GM21717 (cell line): ENCODE measurements at regions not wholly inside any gene's neighbourhood (a gene's known extent, or its start where the extent isn't known, plus 50 kb on each side); places are given as distances from the start of the nearest gene placed in this dataset.

Experiments
- ATAC-seq: cut with Tn5 transposase; IDR thresholded peaks from one replicate; pipeline ENCODE4 v1.9.1; 2021; ENCODE audit warnings: mild to moderate bottlenecking, moderate library complexity; ENCODE audit not compliant: unreplicated experiment

- ATAC-seq: no peak
These were observed 64.5 kb upstream of the STX18 start for GRCh38 chr4:4606321-4606720.

- ATAC-seq: no peak
These were observed 64.0 kb upstream of the STX18 start for GRCh38 chr4:4605849-4606248.

GRCh38 chr4:4603592-4603991 is 61.7 kb upstream of the STX18 start:
- no peak for ATAC-seq

GRCh38 chr4:4603067-4603466 is 61.2 kb upstream of the STX18 start:
- ATAC-seq: no peak

- ATAC-seq: no peak
These were observed 60.6 kb upstream of the STX18 start for GRCh38 chr4:4602468-4602867.

- no peak for ATAC-seq
These were observed 60.0 kb upstream of the STX18 start for GRCh38 chr4:4601803-4602369.

GRCh38 chr4:4599481-4600275 is 57.8 kb upstream of the STX18 start:
- ATAC-seq: no peak

GRCh38 chr4:4598851-4599411 is 57.1 kb upstream of the STX18 start:
- no peak for ATAC-seq

GRCh38 chr4:4596720-4597119 is 54.9 kb upstream of the STX18 start:
- ATAC-seq: no peak

GRCh38 chr4:4595252-4595651 is 53.4 kb upstream of the STX18 start:
- no peak for ATAC-seq

GRCh38 chr4:4594285-4594920 is 52.6 kb upstream of the STX18 start:
- ATAC-seq: no peak

GRCh38 chr4:4593596-4594284 is 51.9 kb upstream of the STX18 start:
- ATAC-seq: no peak

GRCh38 chr4:4592414-4592813 is 50.6 kb upstream of the STX18 start:
- ATAC-seq: no peak
